ENCODE measurements at regions not wholly inside any gene's neighbourhood (a gene's known extent, or its start where the extent isn't known, plus 50 kb on each side); places are given as distances from the start of the nearest gene placed in this dataset.

GRCh38 chr16:50861970-50862411 lies 120.1 kb downstream of the CYLD start:
- H3K9me3 ChIP-seq: peaks cover 0 to under 1% (median under 1%) of the 10 kb centered on the region in 3 donors
- TF ChIP-seq CTCF (IDR thresholded peaks at IDR 0.05): no peak
- intact Hi-C loops (cut with DNase I; ENCODE audit: low total_unique reads): no loop called here

GRCh38 chr16:50861451-50861850 lies 119.6 kb downstream of the CYLD start:
- Histone ChIP-seq H3K27me3 (peaks cover 0 to 2% of the 10 kb centered on the region in 2 donors), H3K4me1 (no peaks in the 10 kb centered on the region), H3K4me3 (no peak overlapping the region), H3K9me3 (peaks cover 0 to 6% (median 6%) of the 10 kb centered on the region in 3 donors), H3K36me3 (no peaks in the 10 kb centered on the region), H3K27ac (no peak overlapping the region)
- DNase-seq: no peak
- no peak for TF ChIP-seq CTCF (IDR thresholded peaks at IDR 0.05)
- intact Hi-C loops (cut with DNase I; ENCODE audit: low total_unique reads): no loop called here

More at GRCh38 chr16:50861970-50862411, 120.1 kb downstream of the CYLD start:
- H3K27me3 ChIP-seq: no peaks in the 10 kb centered on the region
- H3K27ac ChIP-seq: no peak overlapping the region
- no peak for DNase-seq
- no peak overlapping the region for H3K4me3 ChIP-seq
- no peaks in the 10 kb centered on the region for H3K4me1 ChIP-seq
- H3K36me3 ChIP-seq: no peaks in the 10 kb centered on the region

GRCh38 chr16:50859628-50860360 lies 117.9 kb downstream of the CYLD start:
- H3K9me3 ChIP-seq: peaks cover 0 to 9% (median 7%) of the 10 kb centered on the region in 3 donors
- TF ChIP-seq CTCF (IDR thresholded peaks at IDR 0.05): no peak
- H3K27ac ChIP-seq: no peak overlapping the region
- no peak for DNase-seq
- no peaks in the 10 kb centered on the region for H3K36me3 ChIP-seq
- no peak overlapping the region for H3K4me3 ChIP-seq
- peaks cover 0 to 2% of the 10 kb centered on the region in 2 donors for H3K27me3 ChIP-seq
- intact Hi-C loops (cut with DNase I; ENCODE audit: low total_unique reads): no loop called here
- H3K4me1 ChIP-seq: no peaks in the 10 kb centered on the region

- intact Hi-C loops (cut with DNase I; ENCODE audit: low total_unique reads): no loop called here
- no peak for DNase-seq
- Histone ChIP-seq H3K36me3 (no peaks in the 10 kb centered on the region), H3K4me1 (no peaks in the 10 kb centered on the region), H3K9me3 (peaks cover 0 to 9% (median 7%) of the 10 kb centered on the region in 3 donors), H3K27ac (no peak overlapping the region), H3K27me3 (peaks cover 0 to 2% of the 10 kb centered on the region in 2 donors), H3K4me3 (no peak overlapping the region)
- no peak for TF ChIP-seq CTCF (IDR thresholded peaks at IDR 0.05)
Observed at GRCh38 chr16:50858877-50859627, 117.2 kb downstream of the CYLD start.

- Histone ChIP-seq H3K4me1 (no peaks in the 10 kb centered on the region), H3K36me3 (no peaks in the 10 kb centered on the region), H3K27ac (no peak overlapping the region), H3K4me3 (no peak overlapping the region), H3K9me3 (peaks cover 0 to 9% (median 7%) of the 10 kb centered on the region in 3 donors), H3K27me3 (peaks cover 0 to 2% of the 10 kb centered on the region in 2 donors)
- DNase-seq: no peak
- intact Hi-C loops (cut with DNase I; ENCODE audit: low total_unique reads): no loop called here
- TF ChIP-seq CTCF (IDR thresholded peaks at IDR 0.05): no peak
Observed at GRCh38 chr16:50858376-50858775, 116.5 kb downstream of the CYLD start.
